H9 (cell line): ENCODE measurements at regions not wholly inside any gene's neighbourhood (a gene's known extent, or its start where the extent isn't known, plus 50 kb on each side); places are given as distances from the start of the nearest gene placed in this dataset.

Experiments
- DNase-seq: peaks from one replicate; pipeline ENCODE4 v3.0.0-alpha.2; 2017
- H2AFZ ChIP-seq: one replicate; pipeline ENCODE4 v1.6.1; 2013; ENCODE audit warnings: mild to moderate bottlenecking, low read length, control low read depth, moderate library complexity
- H2AK5ac ChIP-seq: 2 replicates; pipeline ENCODE4 v1.6.1; 2013; ENCODE audit warnings: low read length, control low read depth, mixed read lengths; ENCODE audit not compliant: insufficient read length
- H2BK120ac ChIP-seq: one replicate; pipeline ENCODE4 v1.6.1; 2013; ENCODE audit warnings: low read depth, mild to moderate bottlenecking, low read length, control low read depth, inconsistent platforms; ENCODE audit not compliant: poor library complexity, severe bottlenecking
- H2BK12ac ChIP-seq: 2 replicates; pipeline ENCODE4 v1.6.1; 2013; ENCODE audit warnings: low read length, control low read depth, mixed read lengths, low read depth; ENCODE audit not compliant: insufficient read length
- H2BK15ac ChIP-seq: 2 replicates; pipeline ENCODE4 v1.6.1; 2013; ENCODE audit warnings: low read depth, low read length, control low read depth
- H2BK20ac ChIP-seq: one replicate; pipeline ENCODE4 v1.6.1; 2013; ENCODE audit warnings: low read depth, mild to moderate bottlenecking, low read length, control low read depth, inconsistent platforms; ENCODE audit not compliant: poor library complexity, severe bottlenecking
- H2BK5ac ChIP-seq: 2 replicates; pipeline ENCODE4 v1.6.1; 2013; ENCODE audit warnings: low read length, control low read depth, mixed read lengths; ENCODE audit not compliant: insufficient read length
- H3K14ac ChIP-seq: 2 replicates; pipeline ENCODE4 v1.6.1; 2013; ENCODE audit warnings: low read length, control low read depth; ENCODE audit not compliant: insufficient read depth
- H3K18ac ChIP-seq: 2 replicates; pipeline ENCODE4 v1.6.1; 2013; ENCODE audit warnings: low read depth, mild to moderate bottlenecking, mixed read lengths, low read length, control low read depth; ENCODE audit not compliant: insufficient read length
- H3K23ac ChIP-seq: 2 replicates; pipeline ENCODE4 v1.6.1; 2013; ENCODE audit warnings: low read length, control low read depth, mixed read lengths, low read depth; ENCODE audit not compliant: insufficient read length
- H3K23me2 ChIP-seq: 2 replicates; pipeline ENCODE4 v1.6.1; 2013; ENCODE audit warnings: low read depth, mild to moderate bottlenecking, mixed read lengths, low read length, control low read depth; ENCODE audit not compliant: insufficient read length, poor library complexity, severe bottlenecking
- H3K27ac ChIP-seq: 2 replicates; pipeline ENCODE4 v1.5.1; 2013; ENCODE audit warnings: low read length, control low read depth, mixed read lengths, low read depth; ENCODE audit not compliant: insufficient read length
- H3K27me3 ChIP-seq: 2 replicates; pipeline ENCODE4 v1.6.1; 2013; ENCODE audit warnings: low read length, control low read depth, inconsistent platforms; ENCODE audit not compliant: insufficient read depth
- H3K4ac ChIP-seq: 2 replicates; pipeline ENCODE4 v1.6.1; 2013; ENCODE audit warnings: low read depth, mild to moderate bottlenecking, control low read depth, inconsistent platforms, low read length, moderate library complexity
- H3K4me1 ChIP-seq: 2 replicates; pipeline ENCODE4 v1.6.1; 2013; ENCODE audit warnings: low read length, control low read depth, inconsistent platforms; ENCODE audit not compliant: insufficient read depth
- H3K4me2 ChIP-seq: 2 replicates; pipeline ENCODE4 v1.6.1; 2013; ENCODE audit warnings: low read length, control low read depth, mixed read lengths; ENCODE audit not compliant: insufficient read length, insufficient read depth
- H3K56ac ChIP-seq: 2 replicates; pipeline ENCODE4 v1.6.1; 2013; ENCODE audit warnings: low read depth, mild to moderate bottlenecking, mixed read lengths, low read length, control low read depth; ENCODE audit not compliant: insufficient read length
- H3K79me1 ChIP-seq: 2 replicates; pipeline ENCODE4 v1.6.1; 2013; ENCODE audit warnings: low read depth, mild to moderate bottlenecking, moderate library complexity, low read length, control low read depth, inconsistent platforms; ENCODE audit not compliant: insufficient read depth, poor library complexity, severe bottlenecking
- H3K79me2 ChIP-seq: 2 replicates; pipeline ENCODE4 v1.6.1; 2013; ENCODE audit warnings: low read length, control low read depth, inconsistent platforms; ENCODE audit not compliant: insufficient read depth
- H3K9ac ChIP-seq: 2 replicates; pipeline ENCODE4 v1.6.1; 2013; ENCODE audit warnings: low read length, control low read depth, mixed read lengths; ENCODE audit not compliant: insufficient read length; ENCODE audit errors: extremely low read depth
- H3K9me3 ChIP-seq: one replicate; pipeline ENCODE4 v1.6.1; 2013; ENCODE audit warnings: low read depth, low read length, inconsistent platforms; ENCODE audit not compliant: control insufficient read depth
- H3T11ph ChIP-seq: one replicate; pipeline ENCODE4 v1.6.1; 2013; ENCODE audit warnings: mild to moderate bottlenecking, low read length, control low read depth, inconsistent platforms
- H4K20me1 ChIP-seq: one replicate; pipeline ENCODE4 v1.6.1; 2013; ENCODE audit not compliant: control insufficient read depth, insufficient read length, insufficient read depth
- H4K5ac ChIP-seq: 2 replicates; pipeline ENCODE4 v1.6.1; 2013; ENCODE audit warnings: low read depth, mild to moderate bottlenecking, mixed read lengths, low read length, control low read depth; ENCODE audit not compliant: insufficient read length
- H4K8ac ChIP-seq: replicated peaks from 2 replicates; pipeline ENCODE4 v1.6.1; 2013; ENCODE audit warnings: low read length, control low read depth, mixed read lengths, low read depth; ENCODE audit not compliant: insufficient read length
- H4K91ac ChIP-seq: 2 replicates; pipeline ENCODE4 v1.6.1; 2013; ENCODE audit warnings: low read depth, mild to moderate bottlenecking, moderate library complexity, mixed read lengths, low read length, control low read depth; ENCODE audit not compliant: insufficient read length
- H3K27ac Mint-ChIP-seq, 3 experiments: 2 replicates in 2 of 3; 3 replicates in 1 of 3; pipeline ENCODE4 v1.8.0; 2020 to 2021; ENCODE audit warnings: mixed read lengths in 3 of 3, mild to moderate bottlenecking in 1 of 3, moderate library complexity in 1 of 3
- H3K27me3 Mint-ChIP-seq: 2 replicates; pipeline ENCODE4 v1.8.0; 2021; ENCODE audit warnings: low read depth, mild to moderate bottlenecking, moderate library complexity, mixed read lengths
- H3K36me3 Mint-ChIP-seq, 3 experiments: 2 replicates in 2 of 3; 3 replicates in 1 of 3; pipeline ENCODE4 v1.8.0; 2020 to 2021; ENCODE audit warnings: low read depth in 3 of 3, mixed read lengths in 3 of 3; ENCODE audit not compliant: insufficient read depth in 1 of 3
- H3K4me1 Mint-ChIP-seq, 2 experiments: 2 replicates each; pipeline ENCODE4 v1.8.0; 2020; ENCODE audit warnings: mixed read lengths in 2 of 2
- H3K4me3 Mint-ChIP-seq, 2 experiments: 2 replicates in 1 of 2; 3 replicates in 1 of 2; pipeline ENCODE4 v1.8.0; 2020 to 2021; ENCODE audit warnings: mild to moderate bottlenecking in 2 of 2, mixed read lengths in 2 of 2, moderate library complexity in 1 of 2
- H3K9me3 Mint-ChIP-seq, 2 experiments: 2 replicates in 1 of 2; 3 replicates in 1 of 2; pipeline ENCODE4 v1.8.0; 2020; ENCODE audit warnings: mild to moderate bottlenecking in 2 of 2, mixed read lengths in 2 of 2, moderate library complexity in 1 of 2
- TF ChIP-seq, protein P1 (sequence below): fragments of 200-600 bp; sonication (generic); conservative IDR thresholded peaks from 3 replicates; pipeline ENCODE4 v1.8.0; 2021; ENCODE audit warnings: antibody characterized with exemption, mild to moderate bottlenecking

DNA sequence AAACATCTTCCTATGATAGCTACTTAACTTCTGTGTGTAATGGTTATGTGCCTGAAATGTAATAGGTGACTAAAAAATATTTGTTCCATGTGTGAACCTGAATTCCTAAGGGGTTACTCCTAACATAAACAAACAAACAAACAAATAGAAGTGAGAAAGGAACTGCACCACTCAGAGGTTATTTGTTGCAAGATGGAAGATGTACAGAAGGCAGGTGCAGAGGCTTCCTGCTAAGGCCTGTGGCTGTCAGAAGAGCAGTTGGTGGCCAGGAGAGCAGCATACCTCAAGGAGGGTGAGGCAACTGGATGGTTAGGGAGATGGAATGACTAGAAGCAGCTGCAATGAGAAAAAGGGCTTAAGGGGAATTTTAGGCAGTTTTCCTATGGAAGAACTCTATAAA, 940.6 kb downstream of the TTLL7 start:
- no peak overlapping the region for H4K8ac ChIP-seq
- TF ChIP-seq, protein P1, sequence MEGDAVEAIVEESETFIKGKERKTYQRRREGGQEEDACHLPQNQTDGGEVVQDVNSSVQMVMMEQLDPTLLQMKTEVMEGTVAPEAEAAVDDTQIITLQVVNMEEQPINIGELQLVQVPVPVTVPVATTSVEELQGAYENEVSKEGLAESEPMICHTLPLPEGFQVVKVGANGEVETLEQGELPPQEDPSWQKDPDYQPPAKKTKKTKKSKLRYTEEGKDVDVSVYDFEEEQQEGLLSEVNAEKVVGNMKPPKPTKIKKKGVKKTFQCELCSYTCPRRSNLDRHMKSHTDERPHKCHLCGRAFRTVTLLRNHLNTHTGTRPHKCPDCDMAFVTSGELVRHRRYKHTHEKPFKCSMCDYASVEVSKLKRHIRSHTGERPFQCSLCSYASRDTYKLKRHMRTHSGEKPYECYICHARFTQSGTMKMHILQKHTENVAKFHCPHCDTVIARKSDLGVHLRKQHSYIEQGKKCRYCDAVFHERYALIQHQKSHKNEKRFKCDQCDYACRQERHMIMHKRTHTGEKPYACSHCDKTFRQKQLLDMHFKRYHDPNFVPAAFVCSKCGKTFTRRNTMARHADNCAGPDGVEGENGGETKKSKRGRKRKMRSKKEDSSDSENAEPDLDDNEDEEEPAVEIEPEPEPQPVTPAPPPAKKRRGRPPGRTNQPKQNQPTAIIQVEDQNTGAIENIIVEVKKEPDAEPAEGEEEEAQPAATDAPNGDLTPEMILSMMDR: no peak
- H3K14ac ChIP-seq: no peak overlapping the region
- no peak overlapping the region for H3K4ac ChIP-seq
- Mint-ChIP-seq H3K9me3 (no peaks in the 10 kb centered on the region), H3K36me3 (no peaks in the 10 kb centered on the region), H3K27me3 (no peaks in the 10 kb centered on the region), H3K4me3 (no peak overlapping the region), H3K27ac (0 out of 7 replicates have a peak overlapping the region, but pooled peaks of 1 of the 3 experiments have one; percentile 65), H3K4me1 (peaks cover 6 to 7% of the 10 kb centered on the region in 2 experiments)
- no peak overlapping the region for H3K18ac ChIP-seq
- H4K20me1 ChIP-seq: no peaks in the 10 kb centered on the region
- H2AFZ ChIP-seq: no peak overlapping the region
- H3K4me1 ChIP-seq: no peaks in the 10 kb centered on the region; the same call in 1 of the 2 replicates
- no peaks in the 10 kb centered on the region for H3K27me3 ChIP-seq
- no peak overlapping the region for H2BK120ac ChIP-seq
- H3K56ac ChIP-seq: no peak overlapping the region
- H2BK5ac ChIP-seq: no peak overlapping the region
- H3K9me3 ChIP-seq: no peaks in the 10 kb centered on the region
- H3K23me2 ChIP-seq: no peaks in the 10 kb centered on the region
- no peak overlapping the region for H3K23ac ChIP-seq
- H3T11ph ChIP-seq: no peak overlapping the region
- H2BK15ac ChIP-seq: no peak overlapping the region
- no peaks in the 10 kb centered on the region for H3K79me1 ChIP-seq
- H2BK20ac ChIP-seq: no peak overlapping the region
- no peak overlapping the region for H2AK5ac ChIP-seq
- no peak overlapping the region for H4K91ac ChIP-seq
- no peak overlapping the region for H4K5ac ChIP-seq
- H3K9ac ChIP-seq: no peak overlapping the region
- no peak overlapping the region for H3K27ac ChIP-seq
- H3K79me2 ChIP-seq: no peaks in the 10 kb centered on the region
- no peak overlapping the region for H3K4me2 ChIP-seq
- no peak for DNase-seq
- H2BK12ac ChIP-seq: no peak overlapping the region
